A673 (cell line): ENCODE measurements at regions not wholly inside any gene's neighbourhood (a gene's known extent, or its start where the extent isn't known, plus 50 kb on each side); places are given as distances from the start of the nearest gene placed in this dataset.

ENCODE experiments used
- BruUV-seq: library from RNA; stranded (reverse); fragments of 400-500 nt; replicated peaks from 2 replicates; lab custom pipeline; 2021; lab: Mats Ljungman, UMichigan
- CTCF ChIA-PET: fragments of 300-600 bp; sonication (Branson Sonifier 250); formaldehyde crosslinking; loops from one replicate; lab custom pipeline; 2022; ENCODE audit warnings: antibody characterized with exemption; lab: Charles Lee
- POLR2A ChIA-PET: fragments of 300-600 bp; sonication (Branson Sonifier 250); formaldehyde crosslinking; loops from one replicate; lab custom pipeline; 2022; ENCODE audit warnings: antibody characterized with exemption; ENCODE audit not compliant: low non-redundant PET; lab: Charles Lee
- DNase-seq: peaks from one replicate; pipeline ENCODE4 v3.0.0-alpha.2; 2015; ENCODE audit warnings: low spot score
- H3K27ac ChIP-seq: fragments of 200-600 bp; sonication (generic); 2 replicates; pipeline ENCODE4 v1.5.1; 2016; ENCODE audit warnings: mixed run types, low read depth, mild to moderate bottlenecking, mixed read lengths, antibody characterized with exemption, low read length; ENCODE audit not compliant: poor library complexity, severe bottlenecking
- H3K27me3 ChIP-seq: fragments of 200-600 bp; sonication (generic); replicated peaks from 2 replicates; pipeline ENCODE4 v1.6.1; 2017; ENCODE audit warnings: mixed run types, low read depth, mild to moderate bottlenecking, mixed read lengths, antibody characterized with exemption, low read length; ENCODE audit not compliant: insufficient read depth, poor library complexity
- H3K36me3 ChIP-seq: fragments of 200-600 bp; sonication (generic); 2 replicates; pipeline ENCODE4 v1.6.1; 2016; ENCODE audit warnings: mixed run types, mild to moderate bottlenecking, mixed read lengths, antibody characterized with exemption, low read length; ENCODE audit not compliant: insufficient read depth, poor library complexity, severe bottlenecking
- H3K4me1 ChIP-seq: fragments of 200-600 bp; sonication (generic); 2 replicates; pipeline ENCODE4 v1.6.1; 2017; ENCODE audit warnings: mixed run types, mild to moderate bottlenecking, mixed read lengths, antibody characterized with exemption, low read length; ENCODE audit not compliant: insufficient read depth, poor library complexity, severe bottlenecking
- H3K4me3 ChIP-seq: fragments of 200-600 bp; sonication (generic); 2 replicates; pipeline ENCODE4 v1.5.1; 2016; ENCODE audit warnings: low read depth, mixed run types, mild to moderate bottlenecking, mixed read lengths, low read length; ENCODE audit not compliant: poor library complexity, severe bottlenecking
- H3K9me3 ChIP-seq: fragments of 200-600 bp; sonication (generic); 2 replicates; pipeline ENCODE4 v1.6.1; 2016; ENCODE audit warnings: mixed run types, low read depth, mild to moderate bottlenecking, mixed read lengths, antibody characterized with exemption, low read length; ENCODE audit not compliant: poor library complexity, severe bottlenecking
- CTCF ChIP-seq: fragments of 300-800, 200-600 bp; sonication (generic); conservative IDR thresholded peaks from 2 replicates; pipeline ENCODE4 v1.5.1; 2017; ENCODE audit warnings: low read depth, mild to moderate bottlenecking, antibody characterized with exemption, low read length, moderate library complexity, mixed read lengths
- EZH2 ChIP-seq: fragments of 200-600 bp; sonication (generic); IDR thresholded peaks from 2 replicates; pipeline ENCODE4 v1.6.1; 2017; ENCODE audit warnings: borderline replicate concordance, low read depth, mild to moderate bottlenecking, mixed read lengths, antibody characterized with exemption, low read length; ENCODE audit not compliant: poor library complexity, severe bottlenecking
- intact Hi-C: fragments of 100-400 bp; cut with micrococcal nuclease; formaldehyde crosslinking; loops from one replicate; pipeline ENCODE4 v1.10.0; 2022; ENCODE audit not compliant: unreplicated experiment

- TF ChIP-seq EZH2 (no peak), CTCF (peak; percentile 65)
- Histone ChIP-seq H3K27ac (no peak overlapping the region), H3K27me3 (peaks cover 38% of the 10 kb centered on the region), H3K9me3 (no peaks in the 10 kb centered on the region), H3K4me1 (no peaks in the 10 kb centered on the region), H3K4me3 (no peak overlapping the region), H3K36me3 (no peaks in the 10 kb centered on the region)
- intact Hi-C loops = loop anchor here (2.0 to 10.0 kb wide), 2 partner anchors 571 to 1195 kb away; no protein-coding TSS in a partner anchor
- BruUV-seq = no TSS peak
- peak; percentile 72 for DNase-seq
- CTCF ChIA-PET = interaction anchor here (0.8 kb wide), 1 partner anchor 572 kb away, joined by 3 read pairs; no protein-coding TSS in a partner anchor
- POLR2A ChIA-PET = no interaction called here
Observed at GRCh38 chr1:29513357-29513756, 277.0 kb downstream of the PTPRU start.

GRCh38 chr1:29511436-29511835 is 275.1 kb downstream of the PTPRU start:
- no peak overlapping the region for H3K4me3 ChIP-seq
- ChIA-PET POLR2A (no interaction called here), CTCF (no interaction called here)
- H3K27me3 ChIP-seq = peaks cover 34% of the 10 kb centered on the region
- no peak for TF ChIP-seq EZH2
- no peak for TF ChIP-seq CTCF
- no TSS peak for BruUV-seq
- intact Hi-C loops = loop anchor here (10.0 kb wide), 1 partner anchor 573 kb away; no protein-coding TSS in a partner anchor
- H3K4me1 ChIP-seq = no peaks in the 10 kb centered on the region
- no peaks in the 10 kb centered on the region for H3K36me3 ChIP-seq
- no peak overlapping the region for H3K27ac ChIP-seq
- no peak for DNase-seq
- no peaks in the 10 kb centered on the region for H3K9me3 ChIP-seq

- Histone ChIP-seq H3K27ac (no peak overlapping the region), H3K27me3 (peaks cover 18% of the 10 kb centered on the region), H3K9me3 (no peaks in the 10 kb centered on the region), H3K4me1 (no peaks in the 10 kb centered on the region), H3K36me3 (no peaks in the 10 kb centered on the region), H3K4me3 (no peak overlapping the region)
- ChIA-PET CTCF (no interaction called here), POLR2A (no interaction called here)
- no TSS peak for BruUV-seq
- no peak for TF ChIP-seq CTCF
- DNase-seq = no peak
- intact Hi-C loops = no loop called here
Observed at GRCh38 chr1:29508458-29509107, 272.3 kb downstream of the PTPRU start.
